Fibroblast of skin of right biceps (primary cell): ENCODE measurements at regions not wholly inside any gene's neighbourhood (a gene's known extent, or its start where the extent isn't known, plus 50 kb on each side); places are given as distances from the start of the nearest gene placed in this dataset.
"Not testable (repeated sequence)": the region's sequence is repeated elsewhere in the genome, so short reads cannot be mapped to it uniquely, and the experiment has no call there.

Experiments
- DNase-seq: peaks from one replicate; pipeline ENCODE4 v3.0.0-alpha.2; 2013

GRCh38 chr6:86205980-86206379 is 563.3 kb upstream of the SYNCRIP start:
- DNase-seq = no peak

GRCh38 chr6:86203044-86203443 is 560.4 kb upstream of the SYNCRIP start:
- DNase-seq = no peak

GRCh38 chr6:86193821-86194220 is 551.1 kb upstream of the SYNCRIP start:
- no peak for DNase-seq

- DNase-seq = no peak
Measured at GRCh38 chr6:86192123-86192522, 549.4 kb upstream of the SYNCRIP start.

- DNase-seq = not testable (repeated sequence)
Measured at GRCh38 chr6:86175149-86175548, 532.5 kb upstream of the SYNCRIP start.

GRCh38 chr6:86154852-86155251 is 512.2 kb upstream of the SYNCRIP start:
- DNase-seq = no peak

- no peak for DNase-seq
Measured at GRCh38 chr6:86153521-86153920, 510.8 kb upstream of the SYNCRIP start.

GRCh38 chr6:86152546-86152945 is 509.9 kb upstream of the SYNCRIP start:
- no peak for DNase-seq

GRCh38 chr6:86148586-86148985 is 505.9 kb upstream of the SYNCRIP start:
- DNase-seq = no peak

- no peak for DNase-seq
Measured at GRCh38 chr6:86147859-86148258, 505.2 kb upstream of the SYNCRIP start.

GRCh38 chr6:86147311-86147710 is 504.6 kb upstream of the SYNCRIP start:
- DNase-seq = no peak

GRCh38 chr6:86146751-86147150 is 504.1 kb upstream of the SYNCRIP start:
- DNase-seq = not testable (repeated sequence)

- no peak for DNase-seq
Measured at GRCh38 chr6:86142326-86142725, 499.6 kb upstream of the SYNCRIP start.

- DNase-seq = no peak
Measured at GRCh38 chr6:86128130-86128814, 485.6 kb upstream of the SYNCRIP start.

- DNase-seq = no peak
Measured at GRCh38 chr6:86122086-86122485, 479.4 kb upstream of the SYNCRIP start.

- DNase-seq = no peak
Measured at GRCh38 chr6:86118271-86118670, 475.6 kb upstream of the SYNCRIP start.

GRCh38 chr6:86107985-86108384 is 465.3 kb upstream of the SYNCRIP start:
- DNase-seq = no peak

GRCh38 chr6:86087954-86088353 is 445.3 kb upstream of the SYNCRIP start:
- no peak for DNase-seq

- no peak for DNase-seq
Measured at GRCh38 chr6:86079938-86080337, 437.3 kb upstream of the SYNCRIP start.

- DNase-seq = no peak
Measured at GRCh38 chr6:86070151-86070550, 427.5 kb upstream of the SYNCRIP start.

GRCh38 chr6:86065002-86065401 is 422.3 kb upstream of the SYNCRIP start:
- not testable (repeated sequence) for DNase-seq

GRCh38 chr6:86057293-86057980 is 414.8 kb upstream of the SYNCRIP start:
- DNase-seq = not testable (repeated sequence)

- DNase-seq = no peak
Measured at GRCh38 chr6:86045038-86045437, 402.4 kb upstream of the SYNCRIP start.

- DNase-seq = no peak
Measured at GRCh38 chr6:86042214-86042613, 399.5 kb upstream of the SYNCRIP start.

- DNase-seq = no peak
Measured at GRCh38 chr6:86031713-86032112, 389.0 kb upstream of the SYNCRIP start.
